BJ (cell line): ENCODE measurements at regions not wholly inside any gene's neighbourhood (a gene's known extent, or its start where the extent isn't known, plus 50 kb on each side); places are given as distances from the start of the nearest gene placed in this dataset. TPM values are rescaled to one million over a fixed set of nuclear protein-coding genes. Genes with fewer than 3 reads are reported as not detected.

Experiments
- CTCF ChIA-PET: fragments of 350-600 bp; formaldehyde crosslinking; extraction: SDS; loops from one replicate; lab custom pipeline; 2021; ENCODE audit warnings: antibody characterized with exemption, inconsistent platforms; lab: Yijun Ruan, JAX
- POLR2A ChIA-PET: fragments of 300-600 bp; sonication (Branson Sonifier 250); formaldehyde crosslinking; extraction: SDS; loops from one replicate; lab custom pipeline; 2021; ENCODE audit warnings: antibody characterized with exemption; lab: Charles Lee
- DNase-seq: peaks from one replicate; pipeline ENCODE4 v3.0.0-alpha.2; 2011; ENCODE audit warnings: low read depth
- H3K27me3 ChIP-seq: 2 replicates; pipeline ENCODE4 v1.6.0; 2011; ENCODE audit warnings: low read length; ENCODE audit not compliant: control insufficient read depth, insufficient read depth
- H3K36me3 ChIP-seq: 2 replicates; pipeline ENCODE4 v1.5.1; 2011; ENCODE audit warnings: low read length; ENCODE audit not compliant: control insufficient read depth, insufficient read depth
- H3K4me3 ChIP-seq: 2 replicates; pipeline ENCODE4 v1.5.1; 2011; ENCODE audit warnings: low read depth, mild to moderate bottlenecking, control low read depth, low read length
- small RNA-seq: library from RNA; depleted of rRNA; stranded (forward); fragments of <200 nt; gene quantifications from one replicate; pipeline ENCODE3, GENCODE V24; 2012; ENCODE audit warnings: low replicate concordance, low read depth; ENCODE audit not compliant: insufficient read length
- TF ChIP-seq, protein P1 (sequence below): IDR thresholded peaks from 2 replicates; pipeline ENCODE4 v1.5.1; 2011; ENCODE audit warnings: low read depth, mild to moderate bottlenecking, control low read depth, inconsistent platforms, low read length, moderate library complexity; ENCODE audit not compliant: insufficient read depth

DNA sequence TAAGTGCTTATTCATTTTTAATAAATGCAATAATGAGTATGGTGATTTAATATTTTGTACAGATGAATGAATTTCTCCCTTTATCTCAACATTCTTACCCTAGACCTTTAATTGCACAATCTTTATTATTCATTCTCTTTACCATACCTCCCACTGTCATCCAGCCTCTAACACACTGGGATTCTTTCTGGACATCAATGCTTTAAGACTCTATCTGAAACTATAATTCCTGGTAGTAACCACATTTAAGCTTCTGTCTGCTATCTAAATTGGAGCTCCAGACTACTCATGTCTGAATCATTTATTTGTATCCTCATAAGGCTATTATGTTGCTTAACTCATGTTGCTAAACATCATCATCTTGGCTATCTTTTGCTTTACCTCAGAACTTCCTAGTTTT is 270.2 kb downstream of the ALG10B start:
- no peak for DNase-seq
- CTCF ChIA-PET = no interaction called here

DNA sequence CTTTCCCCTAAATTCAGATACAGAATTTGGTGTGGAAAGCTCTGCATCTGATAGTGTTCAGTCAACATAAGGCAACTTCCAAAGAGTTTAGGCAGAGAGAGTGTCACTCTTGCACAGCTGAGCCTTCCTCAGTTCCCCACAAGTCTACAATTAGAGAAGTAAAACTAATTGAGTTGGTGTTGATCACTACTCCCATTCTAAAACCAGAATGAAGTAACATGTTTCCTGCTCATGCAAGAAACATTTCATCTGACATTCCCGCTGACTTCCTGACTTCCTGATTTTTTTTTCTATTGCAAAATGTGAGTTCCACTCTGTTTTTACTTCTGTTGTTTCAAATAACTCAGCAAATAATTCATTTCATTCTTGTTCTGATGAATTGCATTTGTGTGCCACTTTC is 271.0 kb downstream of the ALG10B start:
- Histone ChIP-seq H3K27me3 (no peaks in the 10 kb centered on the region), H3K36me3 (no peaks in the 10 kb centered on the region), H3K4me3 (no peak overlapping the region)
- POLR2A ChIA-PET = no interaction called here
- DNase-seq = no peak
- CTCF ChIA-PET = no interaction called here
- TF ChIP-seq, protein P1, sequence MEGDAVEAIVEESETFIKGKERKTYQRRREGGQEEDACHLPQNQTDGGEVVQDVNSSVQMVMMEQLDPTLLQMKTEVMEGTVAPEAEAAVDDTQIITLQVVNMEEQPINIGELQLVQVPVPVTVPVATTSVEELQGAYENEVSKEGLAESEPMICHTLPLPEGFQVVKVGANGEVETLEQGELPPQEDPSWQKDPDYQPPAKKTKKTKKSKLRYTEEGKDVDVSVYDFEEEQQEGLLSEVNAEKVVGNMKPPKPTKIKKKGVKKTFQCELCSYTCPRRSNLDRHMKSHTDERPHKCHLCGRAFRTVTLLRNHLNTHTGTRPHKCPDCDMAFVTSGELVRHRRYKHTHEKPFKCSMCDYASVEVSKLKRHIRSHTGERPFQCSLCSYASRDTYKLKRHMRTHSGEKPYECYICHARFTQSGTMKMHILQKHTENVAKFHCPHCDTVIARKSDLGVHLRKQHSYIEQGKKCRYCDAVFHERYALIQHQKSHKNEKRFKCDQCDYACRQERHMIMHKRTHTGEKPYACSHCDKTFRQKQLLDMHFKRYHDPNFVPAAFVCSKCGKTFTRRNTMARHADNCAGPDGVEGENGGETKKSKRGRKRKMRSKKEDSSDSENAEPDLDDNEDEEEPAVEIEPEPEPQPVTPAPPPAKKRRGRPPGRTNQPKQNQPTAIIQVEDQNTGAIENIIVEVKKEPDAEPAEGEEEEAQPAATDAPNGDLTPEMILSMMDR = no peak

More for the DNA sequence above, 270.2 kb downstream of the ALG10B start:
- H3K36me3 ChIP-seq = no peaks in the 10 kb centered on the region
- TF ChIP-seq, protein P1 = no peak
- no peaks in the 10 kb centered on the region for H3K27me3 ChIP-seq
- POLR2A ChIA-PET = no interaction called here
- H3K4me3 ChIP-seq = no peak overlapping the region

DNA sequence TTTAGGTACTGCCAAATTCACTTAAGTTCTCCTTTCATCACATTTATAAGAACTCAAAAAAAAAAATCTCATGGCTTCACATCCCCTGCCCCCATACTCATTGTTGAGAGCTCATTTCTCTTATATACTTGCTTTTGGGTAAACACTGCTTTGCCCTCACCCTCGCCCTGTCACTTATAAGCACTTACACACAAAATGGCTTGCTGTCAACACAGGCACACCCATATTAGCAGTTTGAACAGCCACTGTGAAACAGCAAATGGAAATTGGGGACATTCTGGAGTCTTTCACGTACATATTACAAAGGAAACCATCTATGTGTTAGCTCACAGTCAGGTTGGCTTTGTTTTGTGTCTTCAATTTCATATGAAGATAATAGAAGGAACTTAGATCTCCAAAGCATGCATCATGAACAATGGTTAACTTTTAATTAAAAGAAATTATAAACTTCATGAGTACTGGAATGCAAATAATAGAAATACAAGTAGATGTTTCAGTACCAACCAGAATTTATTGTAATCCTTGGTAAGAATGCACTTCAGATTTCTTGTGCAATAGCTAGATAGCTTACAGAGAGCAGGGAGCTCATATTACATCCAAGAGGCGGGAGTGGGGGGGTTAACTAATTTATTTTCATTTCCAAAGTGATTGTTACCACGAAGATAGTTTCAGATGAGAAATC is 272.2 kb downstream of the ALG10B start:
- DNase-seq = no peak
- Histone ChIP-seq H3K36me3 (no peaks in the 10 kb centered on the region), H3K4me3 (no peak overlapping the region), H3K27me3 (no peaks in the 10 kb centered on the region)
- ChIA-PET POLR2A (no interaction called here), CTCF (no interaction called here)
- TF ChIP-seq, protein P1 = no peak

DNA sequence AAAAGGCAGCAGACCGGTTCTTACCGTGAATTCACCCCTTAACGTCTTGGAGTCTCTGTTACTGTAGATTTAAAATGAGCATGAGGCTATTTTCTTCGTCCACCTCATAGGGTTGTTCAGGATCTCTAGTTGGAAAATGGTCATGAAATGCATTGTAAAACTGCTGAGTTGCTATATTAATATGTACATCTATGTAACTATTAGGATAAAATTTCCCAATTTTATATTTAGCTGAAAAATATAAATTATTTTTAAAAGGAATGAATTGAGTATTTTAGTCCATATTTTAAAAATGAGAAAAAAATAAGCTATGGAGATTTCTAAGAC is 272.7 kb downstream of the ALG10B start:
- CTCF ChIA-PET = no interaction called here
- Histone ChIP-seq H3K27me3 (no peaks in the 10 kb centered on the region), H3K4me3 (no peak overlapping the region), H3K36me3 (no peaks in the 10 kb centered on the region)
- TF ChIP-seq, protein P1 = no peak
- POLR2A ChIA-PET = no interaction called here
- DNase-seq = no peak

DNA sequence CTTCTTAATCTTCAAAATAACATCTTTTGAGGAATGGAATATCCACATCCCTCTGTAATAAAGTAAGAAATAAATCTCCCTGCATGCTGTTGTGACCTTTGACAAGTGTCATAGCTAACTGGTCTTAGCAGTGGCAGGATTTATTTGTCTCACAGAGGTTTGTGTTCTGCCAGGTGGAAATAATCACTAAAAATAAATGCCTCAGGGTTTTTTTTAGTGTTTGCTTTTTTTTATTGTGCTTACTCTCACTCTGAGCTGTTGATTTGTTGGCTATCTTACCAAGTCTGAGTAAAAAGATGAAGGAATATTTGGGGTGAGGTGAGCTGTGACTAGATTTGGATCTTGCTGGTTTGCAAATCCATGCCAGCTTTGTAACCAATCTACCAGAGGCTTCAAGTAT is 285.4 kb downstream of the ALG10B start:
- CTCF ChIA-PET = no interaction called here
- TF ChIP-seq, protein P1 = no peak
- Histone ChIP-seq H3K4me3 (no peak overlapping the region), H3K36me3 (no peaks in the 10 kb centered on the region), H3K27me3 (no peaks in the 10 kb centered on the region)
- no peak for DNase-seq
- POLR2A ChIA-PET = no interaction called here

Small RNAs in the stretch of these regions (small RNA-seq; reads per million reads assigned to genes)
- not detected for gene AC087897.1
